Endothelial cell of umbilical vein (primary cell): ENCODE measurements at regions not wholly inside any gene's neighbourhood (a gene's known extent, or its start where the extent isn't known, plus 50 kb on each side); places are given as distances from the start of the nearest gene placed in this dataset.

Source experiments
- CTCF ChIP-seq, 2 donors: IDR thresholded peaks; 1 replicate in 1 of 2; 2 replicates in 1 of 2; pipeline ENCODE4 v1.5.1; 2011; ENCODE audit warnings: low read length in 2 of 2, mild to moderate bottlenecking in 2 of 2, moderate library complexity in 2 of 2, control low read depth in 1 of 2, inconsistent platforms in 1 of 2, low read depth in 1 of 2; ENCODE audit not compliant: insufficient read depth in 1 of 2; ENCODE audit errors: extremely low read depth in 1 of 2
- EZH2 ChIP-seq: IDR thresholded peaks from 2 replicates; pipeline ENCODE4 v1.6.1; 2012; ENCODE audit warnings: borderline replicate concordance, low read depth, mild to moderate bottlenecking, moderate library complexity, low read length, inconsistent platforms; ENCODE audit not compliant: severe bottlenecking
- FOS ChIP-seq: IDR thresholded peaks from 2 replicates; pipeline ENCODE4 v1.6.1; 2011; ENCODE audit warnings: mild to moderate bottlenecking, low read length, moderate library complexity, borderline replicate concordance; ENCODE audit not compliant: insufficient read depth
- GATA2 ChIP-seq: IDR thresholded peaks from 2 replicates; pipeline ENCODE4 v1.7.0; 2011; ENCODE audit warnings: low read depth, mild to moderate bottlenecking, moderate library complexity, mixed read lengths, low read length; ENCODE audit not compliant: insufficient read length, insufficient read depth
- MAX ChIP-seq: IDR thresholded peaks from 2 replicates; pipeline ENCODE4 v1.6.1; 2011; ENCODE audit not compliant: insufficient read depth, insufficient read length
- MYC ChIP-seq: IDR thresholded peaks from one replicate; pipeline ENCODE4 v1.6.1; 2011; ENCODE audit warnings: mild to moderate bottlenecking, low read depth, low read length
- POLR2A ChIP-seq: IDR thresholded peaks from 2 replicates; pipeline ENCODE4 v1.6.1; 2012; ENCODE audit warnings: low read depth, mild to moderate bottlenecking, control low read depth, low read length
- POLR2AphosphoS5 ChIP-seq: IDR thresholded peaks from 2 replicates; pipeline ENCODE4 v1.6.1; 2012; ENCODE audit warnings: low read depth, mild to moderate bottlenecking, control low read depth, low read length, moderate library complexity; ENCODE audit not compliant: insufficient read depth

- TF ChIP-seq CTCF (IDR thresholded peaks at IDR 0.05; ENCODE audit: extremely low read depth in 1 of 2, insufficient read depth in 1 of 2, low read depth in 1 of 2, low read length in 2 of 2) (no peak), MAX (no peak), POLR2AphosphoS5 (no peak), POLR2A (no peak), EZH2 (no peak), FOS (no peak), MYC (no peak), GATA2 (no peak)
Measured at GRCh38 chr1:88039240-88039639, 644.8 kb upstream of the PKN2 start.
